Endothelial cell of umbilical vein (primary cell): ENCODE measurements at regions not wholly inside any gene's neighbourhood (a gene's known extent, or its start where the extent isn't known, plus 50 kb on each side); places are given as distances from the start of the nearest gene placed in this dataset.

Experiments
- BruUV-seq: library from RNA; stranded (reverse); fragments of 400-500 nt; replicated peaks from 2 replicates; lab custom pipeline; 2021; lab: Mats Ljungman, UMichigan
- CTCF ChIA-PET: fragments of 300-600, 350-600 bp; sonication (Branson Sonifier 250); formaldehyde crosslinking; loops from one replicate; lab custom pipeline; 2021; ENCODE audit warnings: antibody characterized with exemption, inconsistent platforms; lab: Charles Lee
- POLR2A ChIA-PET: fragments of 300-600, 350-600 bp; sonication (Branson Sonifier 250); formaldehyde crosslinking; loops from one replicate; lab custom pipeline; 2021; ENCODE audit warnings: antibody characterized with exemption, inconsistent platforms; lab: Charles Lee
- DNase-seq: peaks from one replicate; pipeline ENCODE4 v3.0.0-alpha.2; 2011; ENCODE audit warnings: low read depth, low spot score
- FAIRE-seq: peaks from 2 replicates; lab custom pipeline; 2011; peaks lifted over from hg19 to GRCh38; lab: Jason Lieb, UNC
- H2AFZ ChIP-seq: 2 replicates; pipeline ENCODE4 v1.6.0; 2012; ENCODE audit warnings: low read depth, low read length, control low read depth, inconsistent platforms
- H3K27ac ChIP-seq: 2 replicates; pipeline ENCODE4 v1.5.1; 2011; ENCODE audit warnings: low read depth, mild to moderate bottlenecking, control low read depth, low read length, moderate library complexity; ENCODE audit not compliant: insufficient read depth
- H3K27me3 ChIP-seq, 2 experiments: 2 replicates each; pipeline versions ENCODE4 v1.6.0 to v1.6.1; 2011; ENCODE audit warnings: low read length in 2 of 2, mixed read lengths in 1 of 2; ENCODE audit not compliant: control insufficient read depth in 2 of 2, insufficient read depth in 2 of 2
- H3K36me3 ChIP-seq, 2 experiments: 2 replicates in 1 of 2; 3 replicates in 1 of 2; pipeline ENCODE4 v1.5.1; 2011; ENCODE audit warnings: low read length in 2 of 2, mild to moderate bottlenecking in 1 of 2, moderate library complexity in 1 of 2; ENCODE audit not compliant: control insufficient read depth in 2 of 2, insufficient read depth in 2 of 2; ENCODE audit errors: extremely low read depth in 1 of 2
- H3K4me1 ChIP-seq: 3 replicates; pipeline ENCODE4 v1.5.1; 2011; ENCODE audit warnings: mild to moderate bottlenecking, low read length; ENCODE audit not compliant: control insufficient read depth, insufficient read depth; ENCODE audit errors: extremely low read depth
- H3K4me2 ChIP-seq: 2 replicates; pipeline ENCODE4 v1.6.1; 2011; ENCODE audit warnings: low read length, control low read depth, mixed read lengths; ENCODE audit not compliant: insufficient read depth
- H3K4me3 ChIP-seq, 3 experiments: fragments of 200-600 bp in 1 of 3; sonication (generic), shearing (Covaris generic) in 1 of 3; replicated peaks in 1 of 3; 2 replicates each; pipeline ENCODE4 v1.5.1; 2011 to 2016; ENCODE audit warnings: control low read depth in 3 of 3, low read length in 3 of 3, mild to moderate bottlenecking in 2 of 3, inconsistent platforms in 1 of 3, low read depth in 1 of 3, moderate library complexity in 1 of 3; ENCODE audit not compliant: insufficient read depth in 1 of 3
- H3K79me2 ChIP-seq: 2 replicates; pipeline ENCODE4 v1.6.0; 2012; ENCODE audit warnings: low read length, inconsistent platforms; ENCODE audit not compliant: control insufficient read depth, insufficient read depth
- H3K9ac ChIP-seq: replicated peaks from 2 replicates; pipeline ENCODE3; 2011; ENCODE audit warnings: low read length, control low read depth; ENCODE audit not compliant: insufficient read depth; ENCODE audit errors: extremely low read depth
- H3K9me1 ChIP-seq: replicated peaks from 3 replicates; pipeline ENCODE4 v1.6.0; 2011; ENCODE audit warnings: mild to moderate bottlenecking, low read length; ENCODE audit not compliant: control insufficient read depth, insufficient read depth; ENCODE audit errors: extremely low read depth
- H3K9me3 ChIP-seq: replicated peaks from 2 replicates; pipeline ENCODE4 v1.5.1; 2012; ENCODE audit warnings: low read length, inconsistent platforms; ENCODE audit not compliant: control insufficient read depth, insufficient read depth
- H4K20me1 ChIP-seq: replicated peaks from 2 replicates; pipeline ENCODE3; 2011; ENCODE audit warnings: mild to moderate bottlenecking, low read length; ENCODE audit not compliant: control insufficient read depth, insufficient read depth; ENCODE audit errors: extremely low read depth
- CTCF ChIP-seq, 2 donors: IDR thresholded peaks; 1 replicate in 1 of 2; 2 replicates in 1 of 2; pipeline ENCODE4 v1.5.1; 2011; ENCODE audit warnings: low read length in 2 of 2, mild to moderate bottlenecking in 2 of 2, moderate library complexity in 2 of 2, control low read depth in 1 of 2, inconsistent platforms in 1 of 2, low read depth in 1 of 2; ENCODE audit not compliant: insufficient read depth in 1 of 2; ENCODE audit errors: extremely low read depth in 1 of 2
- EZH2 ChIP-seq: IDR thresholded peaks from 2 replicates; pipeline ENCODE4 v1.6.1; 2012; ENCODE audit warnings: borderline replicate concordance, low read depth, mild to moderate bottlenecking, moderate library complexity, low read length, inconsistent platforms; ENCODE audit not compliant: severe bottlenecking
- FOS ChIP-seq: IDR thresholded peaks from 2 replicates; pipeline ENCODE4 v1.6.1; 2011; ENCODE audit warnings: mild to moderate bottlenecking, low read length, moderate library complexity, borderline replicate concordance; ENCODE audit not compliant: insufficient read depth
- GATA2 ChIP-seq: IDR thresholded peaks from 2 replicates; pipeline ENCODE4 v1.7.0; 2011; ENCODE audit warnings: low read depth, mild to moderate bottlenecking, moderate library complexity, mixed read lengths, low read length; ENCODE audit not compliant: insufficient read length, insufficient read depth
- JUN ChIP-seq: IDR thresholded peaks from 2 replicates; pipeline ENCODE4 v1.6.1; 2011; ENCODE audit warnings: borderline replicate concordance, low read depth; ENCODE audit not compliant: insufficient read length, insufficient read depth
- MYC ChIP-seq: IDR thresholded peaks from one replicate; pipeline ENCODE4 v1.6.1; 2011; ENCODE audit warnings: mild to moderate bottlenecking, low read depth, low read length
- POLR2A ChIP-seq: IDR thresholded peaks from 2 replicates; pipeline ENCODE4 v1.6.1; 2012; ENCODE audit warnings: low read depth, mild to moderate bottlenecking, control low read depth, low read length
- POLR2AphosphoS5 ChIP-seq: IDR thresholded peaks from 2 replicates; pipeline ENCODE4 v1.6.1; 2012; ENCODE audit warnings: low read depth, mild to moderate bottlenecking, control low read depth, low read length, moderate library complexity; ENCODE audit not compliant: insufficient read depth
- dilution Hi-C: fragments of 300-500 bp; cut with MboI; formaldehyde crosslinking; loops from one replicate; pipeline ENCODE4 v1.15.0; 2019; ENCODE audit warnings: low sequenced_read_pairs; ENCODE audit not compliant: extremely low pct_ligation_motif_present
- intact Hi-C: fragments of 100-400 bp; cut with micrococcal nuclease; formaldehyde crosslinking; loops from one replicate; pipeline ENCODE4 v1.10.0; 2022
- TF ChIP-seq, protein P1 (sequence below): IDR thresholded peaks from 2 replicates; pipeline ENCODE4 v1.6.1; 2011; ENCODE audit not compliant: insufficient read depth, insufficient read length

DNA sequence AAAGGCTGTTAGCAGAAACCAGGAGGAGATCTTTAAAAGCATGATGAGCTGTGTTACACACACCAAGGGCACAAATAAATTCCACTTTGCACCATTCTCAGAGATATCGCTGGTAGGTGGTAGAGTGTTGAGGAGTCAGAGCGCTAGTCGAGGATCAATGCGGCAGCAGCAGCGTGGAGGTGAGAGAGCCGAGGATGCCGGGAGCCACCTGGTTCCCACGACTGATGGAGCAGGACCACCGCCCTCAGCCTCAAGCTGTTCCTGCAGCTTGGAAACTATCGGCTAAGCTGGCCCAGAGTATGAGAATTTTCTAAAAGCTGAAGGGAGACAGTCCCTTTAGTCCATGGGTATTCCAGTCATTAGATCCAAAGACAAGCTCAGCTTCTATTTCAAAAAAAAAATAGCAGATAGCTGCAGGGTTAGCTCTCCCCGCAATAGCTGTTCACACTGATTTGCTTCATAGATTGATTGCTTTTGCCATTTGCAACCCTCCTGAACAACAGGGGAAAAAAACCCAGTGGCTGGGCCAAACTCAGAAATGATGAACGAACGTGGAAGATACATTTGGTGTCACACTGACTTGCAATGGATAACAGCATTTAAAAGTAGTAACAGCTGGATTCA, 106.2 kb downstream of the LCA5 start:
- Histone ChIP-seq H3K9me3 (no peaks in the 10 kb centered on the region), H3K4me3 (no peak overlapping the region), H4K20me1 (no peaks in the 10 kb centered on the region), H3K36me3 (no peaks in the 10 kb centered on the region), H2AFZ (no peak overlapping the region), H3K27ac (no peak overlapping the region), H3K4me2 (no peak overlapping the region), H3K79me2 (no peaks in the 10 kb centered on the region), H3K9me1 (no peaks in the 10 kb centered on the region), H3K27me3 (no peaks in the 10 kb centered on the region), H3K4me1 (no peaks in the 10 kb centered on the region), H3K9ac (no peak overlapping the region)
- BruUV-seq: no TSS peak
- ChIA-PET POLR2A (no interaction called here), CTCF (interaction anchor here (0.8 to 2.0 kb wide), 5 partner anchors 8 to 17 kb away, joined by 3 to 8 read pairs (median 4); no protein-coding TSS in a partner anchor)
- dilution Hi-C loops: no loop called here
- DNase-seq (no peak), FAIRE-seq (no peak)
- intact Hi-C loops: no loop called here
- TF ChIP-seq EZH2: no peak
- no peak for TF ChIP-seq CTCF (IDR thresholded peaks at IDR 0.05; ENCODE audit: extremely low read depth in 1 of 2, insufficient read depth in 1 of 2, low read depth in 1 of 2, low read length in 2 of 2)
- no peak for TF ChIP-seq GATA2
- TF ChIP-seq POLR2AphosphoS5: no peak
- no peak for TF ChIP-seq FOS
- TF ChIP-seq, protein P1, sequence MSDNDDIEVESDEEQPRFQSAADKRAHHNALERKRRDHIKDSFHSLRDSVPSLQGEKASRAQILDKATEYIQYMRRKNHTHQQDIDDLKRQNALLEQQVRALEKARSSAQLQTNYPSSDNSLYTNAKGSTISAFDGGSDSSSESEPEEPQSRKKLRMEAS: no peak
- no peak for TF ChIP-seq POLR2A
- no peak for TF ChIP-seq MYC
- no peak for TF ChIP-seq JUN
